HEK293 (cell line): ENCODE measurements at regions not wholly inside any gene's neighbourhood (a gene's known extent, or its start where the extent isn't known, plus 50 kb on each side); places are given as distances from the start of the nearest gene placed in this dataset.

Source experiments
- KLF1 ChIP-seq: fragments of 450-650 bp; formaldehyde crosslinking; IDR thresholded peaks from 2 replicates; pipeline ENCODE4 v1.5.1; 2016; ENCODE audit warnings: missing biosample characterization, missing genetic modification characterization
- KLF9 ChIP-seq: fragments of 450-650 bp; formaldehyde crosslinking; IDR thresholded peaks from 2 replicates; pipeline ENCODE4 v1.5.1; 2016; ENCODE audit warnings: missing biosample characterization, missing genetic modification characterization, low read depth
- ZNF114 ChIP-seq: fragments of 450-650 bp; formaldehyde crosslinking; IDR thresholded peaks from 2 replicates; pipeline ENCODE4 v1.5.0; 2017; ENCODE audit warnings: missing biosample characterization, missing genetic modification characterization
- ZNF23 ChIP-seq: fragments of 450-650 bp; formaldehyde crosslinking; IDR thresholded peaks from 2 replicates; pipeline ENCODE4 v1.5.1; 2016; ENCODE audit warnings: missing biosample characterization, missing genetic modification characterization, borderline replicate concordance
- ZNF600 ChIP-seq: fragments of 450-650 bp; formaldehyde crosslinking; IDR thresholded peaks from 2 replicates; pipeline ENCODE4 v1.5.1; 2016; ENCODE audit warnings: missing biosample characterization, missing genetic modification characterization
- TF ChIP-seq, protein P1 (sequence below): IDR thresholded peaks from 2 replicates; pipeline ENCODE4 v1.6.1; 2011; ENCODE audit warnings: mild to moderate bottlenecking, low read depth, low read length, borderline replicate concordance
- TF ChIP-seq, protein P2 (sequence below): fragments of 450-650 bp; formaldehyde crosslinking; IDR thresholded peaks from 2 replicates; pipeline ENCODE4 v1.5.1; 2016; ENCODE audit warnings: missing biosample characterization, missing genetic modification characterization
- TF ChIP-seq, protein P3 (sequence below): fragments of 450-650 bp; IDR thresholded peaks from 2 replicates; pipeline ENCODE4 v1.5.1; 2018; ENCODE audit warnings: missing biosample characterization, mild to moderate bottlenecking, missing genetic modification characterization
- TF ChIP-seq, protein P4 (sequence below): fragments of 450-650 bp; formaldehyde crosslinking; IDR thresholded peaks from 2 replicates; pipeline ENCODE4 v1.5.1; 2016; ENCODE audit warnings: missing biosample characterization, missing genetic modification characterization, borderline replicate concordance

DNA sequence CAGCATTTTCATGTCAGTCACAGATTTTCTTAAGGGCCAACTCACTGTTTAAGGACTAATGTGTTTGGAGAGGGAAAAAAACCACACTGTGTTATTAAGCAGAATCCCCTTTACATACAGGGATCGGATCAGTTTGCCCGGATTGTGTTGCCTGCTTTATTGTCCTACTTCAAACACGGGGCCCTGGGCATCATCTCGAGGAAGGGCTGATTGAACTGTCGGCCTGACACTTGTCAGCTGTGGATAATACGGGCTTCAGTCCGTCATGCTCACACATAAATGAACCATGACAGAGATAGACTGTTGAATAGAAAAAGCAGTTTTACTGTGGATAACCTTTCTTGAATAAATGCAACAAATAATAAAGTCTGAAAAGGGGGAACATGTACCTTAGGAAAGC, 325.0 kb downstream of the ZSWIM6 start:
- TF ChIP-seq, protein P1, sequence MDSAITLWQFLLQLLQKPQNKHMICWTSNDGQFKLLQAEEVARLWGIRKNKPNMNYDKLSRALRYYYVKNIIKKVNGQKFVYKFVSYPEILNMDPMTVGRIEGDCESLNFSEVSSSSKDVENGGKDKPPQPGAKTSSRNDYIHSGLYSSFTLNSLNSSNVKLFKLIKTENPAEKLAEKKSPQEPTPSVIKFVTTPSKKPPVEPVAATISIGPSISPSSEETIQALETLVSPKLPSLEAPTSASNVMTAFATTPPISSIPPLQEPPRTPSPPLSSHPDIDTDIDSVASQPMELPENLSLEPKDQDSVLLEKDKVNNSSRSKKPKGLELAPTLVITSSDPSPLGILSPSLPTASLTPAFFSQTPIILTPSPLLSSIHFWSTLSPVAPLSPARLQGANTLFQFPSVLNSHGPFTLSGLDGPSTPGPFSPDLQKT, result no peak
- TF ChIP-seq, protein P2, sequence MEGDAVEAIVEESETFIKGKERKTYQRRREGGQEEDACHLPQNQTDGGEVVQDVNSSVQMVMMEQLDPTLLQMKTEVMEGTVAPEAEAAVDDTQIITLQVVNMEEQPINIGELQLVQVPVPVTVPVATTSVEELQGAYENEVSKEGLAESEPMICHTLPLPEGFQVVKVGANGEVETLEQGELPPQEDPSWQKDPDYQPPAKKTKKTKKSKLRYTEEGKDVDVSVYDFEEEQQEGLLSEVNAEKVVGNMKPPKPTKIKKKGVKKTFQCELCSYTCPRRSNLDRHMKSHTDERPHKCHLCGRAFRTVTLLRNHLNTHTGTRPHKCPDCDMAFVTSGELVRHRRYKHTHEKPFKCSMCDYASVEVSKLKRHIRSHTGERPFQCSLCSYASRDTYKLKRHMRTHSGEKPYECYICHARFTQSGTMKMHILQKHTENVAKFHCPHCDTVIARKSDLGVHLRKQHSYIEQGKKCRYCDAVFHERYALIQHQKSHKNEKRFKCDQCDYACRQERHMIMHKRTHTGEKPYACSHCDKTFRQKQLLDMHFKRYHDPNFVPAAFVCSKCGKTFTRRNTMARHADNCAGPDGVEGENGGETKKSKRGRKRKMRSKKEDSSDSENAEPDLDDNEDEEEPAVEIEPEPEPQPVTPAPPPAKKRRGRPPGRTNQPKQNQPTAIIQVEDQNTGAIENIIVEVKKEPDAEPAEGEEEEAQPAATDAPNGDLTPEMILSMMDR, result no peak
- TF ChIP-seq ZNF114 (tag by site-specific recombination) (no peak), ZNF23 (tag by site-specific recombination) (no peak), KLF1 (tag by site-specific recombination) (no peak), ZNF600 (tag by site-specific recombination) (no peak), KLF9 (no peak)
- TF ChIP-seq, protein P3, sequence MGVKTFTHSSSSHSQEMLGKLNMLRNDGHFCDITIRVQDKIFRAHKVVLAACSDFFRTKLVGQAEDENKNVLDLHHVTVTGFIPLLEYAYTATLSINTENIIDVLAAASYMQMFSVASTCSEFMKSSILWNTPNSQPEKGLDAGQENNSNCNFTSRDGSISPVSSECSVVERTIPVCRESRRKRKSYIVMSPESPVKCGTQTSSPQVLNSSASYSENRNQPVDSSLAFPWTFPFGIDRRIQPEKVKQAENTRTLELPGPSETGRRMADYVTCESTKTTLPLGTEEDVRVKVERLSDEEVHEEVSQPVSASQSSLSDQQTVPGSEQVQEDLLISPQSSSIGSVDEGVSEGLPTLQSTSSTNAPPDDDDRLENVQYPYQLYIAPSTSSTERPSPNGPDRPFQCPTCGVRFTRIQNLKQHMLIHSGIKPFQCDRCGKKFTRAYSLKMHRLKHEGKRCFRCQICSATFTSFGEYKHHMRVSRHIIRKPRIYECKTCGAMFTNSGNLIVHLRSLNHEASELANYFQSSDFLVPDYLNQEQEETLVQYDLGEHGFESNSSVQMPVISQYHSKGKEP (tag by site-specific recombination), result no peak
- TF ChIP-seq, protein P4, sequence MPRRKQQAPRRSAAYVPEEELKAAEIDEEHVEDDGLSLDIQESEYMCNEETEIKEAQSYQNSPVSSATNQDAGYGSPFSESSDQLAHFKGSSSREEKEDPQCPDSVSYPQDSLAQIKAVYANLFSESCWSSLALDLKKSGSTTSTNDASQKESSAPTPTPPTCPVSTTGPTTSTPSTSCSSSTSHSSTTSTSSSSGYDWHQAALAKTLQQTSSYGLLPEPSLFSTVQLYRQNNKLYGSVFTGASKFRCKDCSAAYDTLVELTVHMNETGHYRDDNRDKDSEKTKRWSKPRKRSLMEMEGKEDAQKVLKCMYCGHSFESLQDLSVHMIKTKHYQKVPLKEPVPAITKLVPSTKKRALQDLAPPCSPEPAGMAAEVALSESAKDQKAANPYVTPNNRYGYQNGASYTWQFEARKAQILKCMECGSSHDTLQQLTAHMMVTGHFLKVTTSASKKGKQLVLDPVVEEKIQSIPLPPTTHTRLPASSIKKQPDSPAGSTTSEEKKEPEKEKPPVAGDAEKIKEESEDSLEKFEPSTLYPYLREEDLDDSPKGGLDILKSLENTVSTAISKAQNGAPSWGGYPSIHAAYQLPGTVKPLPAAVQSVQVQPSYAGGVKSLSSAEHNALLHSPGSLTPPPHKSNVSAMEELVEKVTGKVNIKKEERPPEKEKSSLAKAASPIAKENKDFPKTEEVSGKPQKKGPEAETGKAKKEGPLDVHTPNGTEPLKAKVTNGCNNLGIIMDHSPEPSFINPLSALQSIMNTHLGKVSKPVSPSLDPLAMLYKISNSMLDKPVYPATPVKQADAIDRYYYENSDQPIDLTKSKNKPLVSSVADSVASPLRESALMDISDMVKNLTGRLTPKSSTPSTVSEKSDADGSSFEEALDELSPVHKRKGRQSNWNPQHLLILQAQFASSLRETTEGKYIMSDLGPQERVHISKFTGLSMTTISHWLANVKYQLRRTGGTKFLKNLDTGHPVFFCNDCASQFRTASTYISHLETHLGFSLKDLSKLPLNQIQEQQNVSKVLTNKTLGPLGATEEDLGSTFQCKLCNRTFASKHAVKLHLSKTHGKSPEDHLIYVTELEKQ (tag by site-specific recombination), result no peak
